Tibial artery (tissue), 4 donors: ENCODE measurements at regions not wholly inside any gene's neighbourhood (a gene's known extent, or its start where the extent isn't known, plus 50 kb on each side); places are given as distances from the start of the nearest gene placed in this dataset.

ENCODE experiments used
- DNase-seq, 2 donors: peaks; one replicate each; pipeline ENCODE4 v3.0.0-alpha.2; 2019
- H3K27ac ChIP-seq, 2 donors: fragments of 200-600 bp; sonication (generic) in 1 of 2; 1 replicate in 1 of 2; 2 replicates in 1 of 2; pipeline ENCODE4 v1.5.1; 2018 to 2019; ENCODE audit warnings: mild to moderate bottlenecking in 1 of 2
- H3K27me3 ChIP-seq, 2 donors: fragments of 200-600 bp; sonication (generic) in 1 of 2; one replicate each; pipeline versions ENCODE4 v1.5.1 to v1.6.0; 2016 to 2019
- H3K36me3 ChIP-seq, 3 donors: fragments of 200-600 bp; sonication (generic) in 2 of 3; one replicate each; pipeline ENCODE4 v1.5.1; 2016 to 2019; ENCODE audit warnings: mild to moderate bottlenecking in 2 of 3
- H3K4me1 ChIP-seq, 4 donors: fragments of 200-600 bp; sonication (generic) in 2 of 4; 1 replicate in 3 of 4; 2 replicates in 1 of 4; pipeline ENCODE4 v1.5.1; 2016 to 2019
- H3K4me3 ChIP-seq, 2 donors: fragments of 200-600 bp; sonication (generic) in 1 of 2; 1 replicate in 1 of 2; 2 replicates in 1 of 2; pipeline ENCODE4 v1.5.1; 2018 to 2019; ENCODE audit warnings: mild to moderate bottlenecking in 2 of 2
- H3K9me3 ChIP-seq, 3 donors: fragments of 200-600 bp; sonication (generic) in 1 of 3; one replicate each; pipeline ENCODE4 v1.5.1; 2016 to 2019
- CTCF ChIP-seq, 2 experiments: fragments of 200-600 bp in 1 of 2; fragments of 450-650 bp in 1 of 2; IDR thresholded peaks; one replicate each; pipeline ENCODE4 v1.5.1; 2017 to 2019; ENCODE audit warnings: antibody characterized with exemption in 2 of 2, mild to moderate bottlenecking in 1 of 2, moderate library complexity in 1 of 2
- intact Hi-C: fragments of 100-400 bp; cut with DNase I; formaldehyde crosslinking; loops from one replicate; pipeline ENCODE4 v1.15.0; 2023; ENCODE audit warnings: low total_unique reads

DNA sequence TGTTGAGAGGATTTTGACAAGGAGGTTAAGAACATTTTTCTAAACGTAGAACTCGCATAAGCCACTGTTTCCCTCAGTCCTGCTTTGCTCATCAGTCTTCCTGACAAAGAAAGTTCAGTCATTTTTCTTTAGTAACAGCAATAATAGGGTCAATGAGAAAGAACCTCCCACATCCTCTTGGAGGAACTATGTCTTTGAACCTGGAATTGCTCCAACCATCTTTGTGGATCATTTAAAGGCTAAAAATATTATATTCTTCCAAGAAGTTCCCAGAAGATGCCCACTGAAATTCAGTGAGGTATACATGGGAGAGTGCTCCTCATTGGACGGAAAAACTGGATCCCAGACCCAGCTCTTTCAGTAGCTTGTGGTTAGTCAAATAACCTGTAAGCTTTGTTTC is 282.8 kb upstream of the FAR2 start:
- no peak overlapping the region for H3K4me3 ChIP-seq
- no peak overlapping the region for H3K27ac ChIP-seq
- DNase-seq: no peak
- H3K27me3 ChIP-seq: no peaks in the 10 kb centered on the region
- H3K36me3 ChIP-seq: no peaks in the 10 kb centered on the region
- intact Hi-C loops: no loop called here
- H3K9me3 ChIP-seq: no peaks in the 10 kb centered on the region
- TF ChIP-seq CTCF (IDR thresholded peaks at IDR 0.05): no peak
- H3K4me1 ChIP-seq: no peaks in the 10 kb centered on the region

DNA sequence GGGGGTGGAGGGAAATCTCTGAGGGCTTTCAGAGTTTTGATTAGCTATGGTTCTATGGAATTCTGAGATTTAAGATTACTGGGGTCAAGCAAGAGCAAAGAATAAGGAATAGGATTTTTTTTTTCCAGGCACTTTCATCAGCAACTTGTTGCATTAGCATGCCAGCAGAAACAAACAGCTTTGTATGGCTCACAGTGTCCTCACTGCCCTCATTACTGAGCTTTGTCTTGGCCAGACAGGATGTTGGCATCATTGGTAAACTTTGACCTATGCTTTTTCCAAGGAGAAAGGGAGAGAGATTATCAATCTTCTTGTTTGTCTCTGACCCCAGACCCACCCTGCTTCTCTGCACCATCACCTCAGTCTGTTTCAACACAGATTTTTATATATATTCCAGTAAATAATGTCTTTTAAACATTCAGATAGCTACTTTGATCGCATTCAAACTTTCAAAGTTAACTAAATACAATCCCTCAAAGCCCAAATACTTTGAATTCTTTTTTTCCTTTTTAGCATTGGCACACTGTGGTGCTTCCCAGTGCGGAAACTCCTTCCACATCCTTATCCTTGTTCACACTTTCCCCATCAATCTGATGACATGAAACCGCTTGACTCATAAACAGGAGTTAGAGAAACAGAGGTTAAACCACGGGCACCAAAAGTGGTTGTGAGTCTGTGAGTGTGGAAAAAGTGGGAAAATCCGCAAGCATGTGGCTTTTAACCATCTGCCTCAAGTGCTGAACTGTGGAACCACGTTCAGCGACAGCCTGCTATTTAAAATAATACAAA is 282.2 kb upstream of the FAR2 start:
- DNase-seq: no peak
- H3K36me3 ChIP-seq: no peaks in the 10 kb centered on the region
- no peaks in the 10 kb centered on the region for H3K9me3 ChIP-seq
- H3K4me1 ChIP-seq: no peaks in the 10 kb centered on the region
- no peak for TF ChIP-seq CTCF (IDR thresholded peaks at IDR 0.05)
- no peak overlapping the region for H3K4me3 ChIP-seq
- intact Hi-C loops: no loop called here
- H3K27ac ChIP-seq: no peak overlapping the region
- no peaks in the 10 kb centered on the region for H3K27me3 ChIP-seq

- no peak for DNase-seq
- Histone ChIP-seq H3K9me3 (no peaks in the 10 kb centered on the region), H3K4me1 (no peaks in the 10 kb centered on the region), H3K27me3 (no peaks in the 10 kb centered on the region), H3K36me3 (no peaks in the 10 kb centered on the region), H3K27ac (no peak overlapping the region), H3K4me3 (no peak overlapping the region)
- TF ChIP-seq CTCF (IDR thresholded peaks at IDR 0.05): no peak
- intact Hi-C loops: no loop called here
These were observed 280.7 kb upstream of the FAR2 start for GRCh38 chr12:28868414-28868813.

- intact Hi-C loops: no loop called here
- DNase-seq: no peak
- H3K27ac ChIP-seq: no peak overlapping the region
These were observed 279.9 kb upstream of the FAR2 start for GRCh38 chr12:28869197-28869596.

GRCh38 chr12:28870839-28871440 is 278.1 kb upstream of the FAR2 start:
- DNase-seq: no peak
- no peaks in the 10 kb centered on the region for H3K27me3 ChIP-seq
- no peaks in the 10 kb centered on the region for H3K4me1 ChIP-seq
- no peaks in the 10 kb centered on the region for H3K36me3 ChIP-seq
- no peak overlapping the region for H3K4me3 ChIP-seq
- no peaks in the 10 kb centered on the region for H3K9me3 ChIP-seq
- no peak overlapping the region for H3K27ac ChIP-seq
- intact Hi-C loops: no loop called here
- no peak for TF ChIP-seq CTCF (IDR thresholded peaks at IDR 0.05)

More at GRCh38 chr12:28869197-28869596, 279.9 kb upstream of the FAR2 start:
- Histone ChIP-seq H3K9me3 (no peaks in the 10 kb centered on the region), H3K36me3 (no peaks in the 10 kb centered on the region), H3K4me1 (no peaks in the 10 kb centered on the region), H3K27me3 (no peaks in the 10 kb centered on the region), H3K4me3 (no peak overlapping the region)
- no peak for TF ChIP-seq CTCF (IDR thresholded peaks at IDR 0.05)
